A673 (cell line): ENCODE measurements at regions not wholly inside any gene's neighbourhood (a gene's known extent, or its start where the extent isn't known, plus 50 kb on each side); places are given as distances from the start of the nearest gene placed in this dataset.

Experiments used
- EZH2 ChIP-seq: fragments of 200-600 bp; sonication (generic); IDR thresholded peaks from 2 replicates; pipeline ENCODE4 v1.6.1; 2017; ENCODE audit warnings: borderline replicate concordance, low read depth, mild to moderate bottlenecking, mixed read lengths, antibody characterized with exemption, low read length; ENCODE audit not compliant: poor library complexity, severe bottlenecking
- TF ChIP-seq, protein P1 (sequence below): fragments of 300-800, 200-600 bp; sonication (generic); conservative IDR thresholded peaks from 2 replicates; pipeline ENCODE4 v1.5.1; 2017; ENCODE audit warnings: low read depth, mild to moderate bottlenecking, antibody characterized with exemption, low read length, moderate library complexity, mixed read lengths

DNA sequence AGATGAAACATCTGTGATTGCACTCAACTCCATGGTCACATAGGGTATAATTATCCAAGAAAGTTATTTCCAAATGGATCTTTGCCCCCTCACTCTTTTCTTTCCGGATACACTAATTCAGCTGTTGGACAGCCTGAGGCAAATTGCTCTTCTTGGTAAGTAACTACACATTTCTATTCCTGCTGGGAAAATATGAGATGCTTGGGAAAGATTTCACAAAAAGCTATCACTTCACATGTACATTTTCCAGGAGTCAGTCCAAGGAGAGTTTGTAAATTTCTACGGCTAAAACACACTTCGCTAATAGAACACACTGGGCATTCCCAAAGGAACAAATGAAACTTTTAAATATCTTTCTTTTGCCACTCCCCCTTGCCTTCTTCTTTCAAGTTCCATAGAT lies 123.0 kb upstream of the GRIA1 start:
- TF ChIP-seq, protein P1, sequence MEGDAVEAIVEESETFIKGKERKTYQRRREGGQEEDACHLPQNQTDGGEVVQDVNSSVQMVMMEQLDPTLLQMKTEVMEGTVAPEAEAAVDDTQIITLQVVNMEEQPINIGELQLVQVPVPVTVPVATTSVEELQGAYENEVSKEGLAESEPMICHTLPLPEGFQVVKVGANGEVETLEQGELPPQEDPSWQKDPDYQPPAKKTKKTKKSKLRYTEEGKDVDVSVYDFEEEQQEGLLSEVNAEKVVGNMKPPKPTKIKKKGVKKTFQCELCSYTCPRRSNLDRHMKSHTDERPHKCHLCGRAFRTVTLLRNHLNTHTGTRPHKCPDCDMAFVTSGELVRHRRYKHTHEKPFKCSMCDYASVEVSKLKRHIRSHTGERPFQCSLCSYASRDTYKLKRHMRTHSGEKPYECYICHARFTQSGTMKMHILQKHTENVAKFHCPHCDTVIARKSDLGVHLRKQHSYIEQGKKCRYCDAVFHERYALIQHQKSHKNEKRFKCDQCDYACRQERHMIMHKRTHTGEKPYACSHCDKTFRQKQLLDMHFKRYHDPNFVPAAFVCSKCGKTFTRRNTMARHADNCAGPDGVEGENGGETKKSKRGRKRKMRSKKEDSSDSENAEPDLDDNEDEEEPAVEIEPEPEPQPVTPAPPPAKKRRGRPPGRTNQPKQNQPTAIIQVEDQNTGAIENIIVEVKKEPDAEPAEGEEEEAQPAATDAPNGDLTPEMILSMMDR = no peak
- TF ChIP-seq EZH2 = no peak
